Thoracic aorta (tissue), 2 donors: ENCODE measurements at regions not wholly inside any gene's neighbourhood (a gene's known extent, or its start where the extent isn't known, plus 50 kb on each side); places are given as distances from the start of the nearest gene placed in this dataset.

ENCODE experiments used
- ATAC-seq: fragments of 150-250 bp; one replicate; pipeline ENCODE4 v1.8.0; 2017; ENCODE audit warnings: low read depth; ENCODE audit not compliant: insufficient number of reproducible peaks, low FRiP score
- DNase-seq: peaks from one replicate; pipeline ENCODE4 v3.0.0-alpha.2; 2020; ENCODE audit warnings: low spot score
- H3K27ac ChIP-seq, 2 donors: fragments of 200-600 bp; sonication (generic); 1 replicate in 1 of 2; 2 replicates in 1 of 2; pipeline ENCODE4 v1.5.1; 2016; ENCODE audit warnings: mild to moderate bottlenecking in 2 of 2, moderate library complexity in 2 of 2
- H3K27me3 ChIP-seq: fragments of 200-600 bp; sonication (generic); replicated peaks from 2 replicates; pipeline ENCODE4 v1.6.0; 2016; ENCODE audit warnings: mild to moderate bottlenecking; ENCODE audit not compliant: insufficient read depth
- H3K36me3 ChIP-seq: fragments of 200-600 bp; sonication (generic); one replicate; pipeline ENCODE4 v1.5.1; 2016
- H3K4me1 ChIP-seq, 2 donors: fragments of 200-600 bp; sonication (generic); 1 replicate in 1 of 2; 2 replicates in 1 of 2; pipeline versions ENCODE4 v1.5.1 to v1.6.0; 2016; ENCODE audit warnings: low read depth in 2 of 2, mild to moderate bottlenecking in 1 of 2; ENCODE audit not compliant: control insufficient read depth in 1 of 2
- H3K4me3 ChIP-seq: fragments of 200-600 bp; sonication (generic); 2 replicates; pipeline ENCODE4 v1.5.1; 2016; ENCODE audit warnings: mild to moderate bottlenecking
- H3K9me3 ChIP-seq: fragments of 200-600 bp; sonication (generic); 2 replicates; pipeline ENCODE4 v1.5.1; 2016
- TF ChIP-seq, protein P1 (sequence below): fragments of 200-600 bp; sonication (generic); IDR thresholded peaks from one replicate; pipeline ENCODE4 v1.5.1; 2019; ENCODE audit warnings: antibody characterized with exemption

GRCh38 chr11:134562941-134563471, 151.0 kb upstream of the B3GAT1 start:
- Histone ChIP-seq H3K4me3 (no peak overlapping the region), H3K4me1 (no peaks in the 10 kb centered on the region), H3K27me3 (no peaks in the 10 kb centered on the region), H3K36me3 (no peaks in the 10 kb centered on the region), H3K9me3 (no peaks in the 10 kb centered on the region), H3K27ac (no peak overlapping the region)
- TF ChIP-seq, protein P1, sequence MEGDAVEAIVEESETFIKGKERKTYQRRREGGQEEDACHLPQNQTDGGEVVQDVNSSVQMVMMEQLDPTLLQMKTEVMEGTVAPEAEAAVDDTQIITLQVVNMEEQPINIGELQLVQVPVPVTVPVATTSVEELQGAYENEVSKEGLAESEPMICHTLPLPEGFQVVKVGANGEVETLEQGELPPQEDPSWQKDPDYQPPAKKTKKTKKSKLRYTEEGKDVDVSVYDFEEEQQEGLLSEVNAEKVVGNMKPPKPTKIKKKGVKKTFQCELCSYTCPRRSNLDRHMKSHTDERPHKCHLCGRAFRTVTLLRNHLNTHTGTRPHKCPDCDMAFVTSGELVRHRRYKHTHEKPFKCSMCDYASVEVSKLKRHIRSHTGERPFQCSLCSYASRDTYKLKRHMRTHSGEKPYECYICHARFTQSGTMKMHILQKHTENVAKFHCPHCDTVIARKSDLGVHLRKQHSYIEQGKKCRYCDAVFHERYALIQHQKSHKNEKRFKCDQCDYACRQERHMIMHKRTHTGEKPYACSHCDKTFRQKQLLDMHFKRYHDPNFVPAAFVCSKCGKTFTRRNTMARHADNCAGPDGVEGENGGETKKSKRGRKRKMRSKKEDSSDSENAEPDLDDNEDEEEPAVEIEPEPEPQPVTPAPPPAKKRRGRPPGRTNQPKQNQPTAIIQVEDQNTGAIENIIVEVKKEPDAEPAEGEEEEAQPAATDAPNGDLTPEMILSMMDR: no peak
- no peak for DNase-seq
- no peak for ATAC-seq

GRCh38 chr11:134562196-134562595, 150.2 kb upstream of the B3GAT1 start:
- no peaks in the 10 kb centered on the region for H3K9me3 ChIP-seq
- TF ChIP-seq, protein P1: no peak
- no peak for DNase-seq

GRCh38 chr11:134561331-134561720, 149.3 kb upstream of the B3GAT1 start:
- no peak overlapping the region for H3K4me3 ChIP-seq
- no peaks in the 10 kb centered on the region for H3K36me3 ChIP-seq
- H3K4me1 ChIP-seq: no peaks in the 10 kb centered on the region
- DNase-seq (no peak), ATAC-seq (no peak)
- H3K27me3 ChIP-seq: no peaks in the 10 kb centered on the region
- no peak overlapping the region for H3K27ac ChIP-seq
- no peaks in the 10 kb centered on the region for H3K9me3 ChIP-seq
- TF ChIP-seq, protein P1: no peak

More at GRCh38 chr11:134562196-134562595, 150.2 kb upstream of the B3GAT1 start:
- no peaks in the 10 kb centered on the region for H3K27me3 ChIP-seq
- no peak overlapping the region for H3K4me3 ChIP-seq
- H3K36me3 ChIP-seq: no peaks in the 10 kb centered on the region
- H3K4me1 ChIP-seq: no peaks in the 10 kb centered on the region
- no peak for ATAC-seq
- no peak overlapping the region for H3K27ac ChIP-seq

DNA sequence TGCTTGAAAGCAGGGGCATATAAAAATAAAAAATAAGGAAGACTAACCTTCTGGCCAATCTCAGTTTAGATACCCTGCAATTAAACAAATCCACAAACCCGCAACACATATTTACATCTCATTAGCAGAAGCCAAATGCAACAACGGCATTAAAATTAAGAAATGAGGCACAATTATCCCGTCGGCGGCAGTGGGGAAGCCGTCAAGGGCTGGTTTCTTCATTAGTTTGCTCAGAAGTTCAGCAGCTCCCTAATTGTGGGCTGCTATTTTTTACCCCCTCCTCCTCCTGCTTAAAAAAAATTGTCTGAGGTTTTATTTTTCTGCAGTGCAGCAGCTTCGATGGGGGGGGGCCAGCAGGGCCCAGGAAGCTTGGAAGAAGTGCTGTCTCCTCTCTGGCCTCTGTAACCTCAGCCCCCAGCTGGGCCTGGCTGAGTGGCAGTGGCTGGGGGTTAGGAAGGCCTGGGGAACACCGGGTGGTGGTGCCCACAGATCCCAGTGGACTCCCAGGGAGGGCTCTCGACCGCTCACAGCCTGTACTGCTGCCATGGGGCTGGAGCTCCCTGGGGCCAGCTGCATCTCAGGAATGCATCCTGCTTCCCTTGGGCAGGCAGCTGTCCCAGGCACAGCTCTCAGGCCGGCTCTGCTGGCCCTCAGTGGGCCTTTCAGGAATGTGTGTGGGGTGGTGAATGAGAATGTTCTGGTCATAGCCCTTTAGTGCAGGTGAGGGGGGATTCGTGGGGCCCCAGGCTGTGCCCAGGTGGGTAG, 148.7 kb upstream of the B3GAT1 start:
- no peaks in the 10 kb centered on the region for H3K9me3 ChIP-seq
- H3K4me3 ChIP-seq: no peak overlapping the region
- no peaks in the 10 kb centered on the region for H3K27me3 ChIP-seq
- no peak for DNase-seq
- no peak overlapping the region for H3K27ac ChIP-seq
- H3K36me3 ChIP-seq: no peaks in the 10 kb centered on the region
- TF ChIP-seq, protein P1: no peak
- no peaks in the 10 kb centered on the region for H3K4me1 ChIP-seq
- no peak for ATAC-seq

DNA sequence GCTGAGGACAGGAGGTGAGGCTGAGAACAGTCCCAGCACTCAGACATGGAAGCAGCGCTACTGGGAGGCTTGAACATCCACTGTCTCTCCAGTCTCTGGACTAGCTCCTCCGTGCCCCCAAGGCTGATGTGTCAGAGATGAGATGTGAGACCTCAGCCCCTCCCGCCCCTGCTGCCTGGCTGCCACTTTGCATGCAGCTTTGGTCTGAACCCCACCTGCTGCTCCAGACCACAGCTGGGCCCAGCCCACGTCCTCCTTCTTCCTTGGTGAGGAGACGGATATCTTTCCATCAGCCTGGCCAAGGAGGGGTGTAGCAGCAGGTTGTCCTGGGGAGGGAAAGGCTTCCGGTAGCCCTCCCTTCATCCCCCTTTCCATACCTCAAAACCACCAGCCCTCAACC, 148.0 kb upstream of the B3GAT1 start:
- TF ChIP-seq, protein P1: no peak
- Histone ChIP-seq H3K27ac (no peak overlapping the region), H3K27me3 (no peaks in the 10 kb centered on the region), H3K4me1 (no peaks in the 10 kb centered on the region), H3K36me3 (no peaks in the 10 kb centered on the region), H3K9me3 (no peaks in the 10 kb centered on the region), H3K4me3 (no peak overlapping the region)
- no peak for ATAC-seq
- no peak for DNase-seq
